K562 (cell line): ENCODE measurements at regions not wholly inside any gene's neighbourhood (a gene's known extent, or its start where the extent isn't known, plus 50 kb on each side); places are given as distances from the start of the nearest gene placed in this dataset.

ENCODE experiments used
- CREB3 ChIP-seq: fragments of 450-650 bp; conservative IDR thresholded peaks from 2 replicates; pipeline ENCODE4 v1.6.1; 2016; ENCODE audit warnings: missing genetic modification characterization, low read depth, mild to moderate bottlenecking, missing compliant biosample characterization, moderate library complexity
- CXXC5 ChIP-seq: fragments of 250-450 bp; sonication (Bioruptor Pico); IDR thresholded peaks from 2 replicates; pipeline ENCODE4 v1.8.0; 2022; ENCODE audit warnings: inconsistent platforms, mild to moderate bottlenecking, moderate library complexity
- DNMT1 ChIP-seq: fragments of 450-650 bp; IDR thresholded peaks from 2 replicates; pipeline ENCODE4 v1.6.1; 2016; ENCODE audit warnings: antibody characterized with exemption, mild to moderate bottlenecking
- ETV6 ChIP-seq, 3 experiments: fragments of 150-350 bp in 1 of 3; sonication (generic) in 1 of 3; formaldehyde crosslinking in 1 of 3; IDR thresholded peaks; 2 replicates each; pipeline versions ENCODE4 v1.6.1 to v1.8.0; 2014 to 2022; ENCODE audit warnings: borderline replicate concordance in 2 of 3, low read depth in 2 of 3, antibody characterized with exemption in 1 of 3, low read length in 1 of 3, mild to moderate bottlenecking in 1 of 3, missing genetic modification reagents in 1 of 3
- FOXJ3 ChIP-seq: sonication (generic); formaldehyde crosslinking; IDR thresholded peaks from 2 replicates; pipeline ENCODE4 v1.4.0; 2020; ENCODE audit warnings: mild to moderate bottlenecking, missing genetic modification reagents
- GTF2A2 ChIP-seq: IDR thresholded peaks from 2 replicates; pipeline ENCODE4 v1.6.1; 2016; ENCODE audit warnings: mild to moderate bottlenecking, missing genetic modification characterization, missing compliant biosample characterization
- HDAC1 ChIP-seq, 2 experiments: fragments of 450-650 bp; IDR thresholded peaks; 2 replicates each; pipeline ENCODE4 v1.6.1; 2016 to 2017; ENCODE audit warnings: inconsistent platforms in 1 of 2, mild to moderate bottlenecking in 1 of 2, moderate library complexity in 1 of 2
- HIVEP1 ChIP-seq: fragments of 250-450 bp; sonication (Bioruptor Pico); IDR thresholded peaks from 2 replicates; pipeline ENCODE4 v1.4.0; 2020; ENCODE audit warnings: mild to moderate bottlenecking
- HOMEZ ChIP-seq: fragments of 250-450 bp; sonication (Bioruptor Pico); IDR thresholded peaks from 2 replicates; pipeline ENCODE4 v1.4.0; 2020; ENCODE audit warnings: mild to moderate bottlenecking, moderate library complexity
- RHOXF2B ChIP-seq: fragments of 250-450 bp; sonication (Bioruptor Pico); conservative IDR thresholded peaks from 2 replicates; pipeline ENCODE4 v1.5.1; 2021
- SMARCA4 ChIP-seq: fragments of 450-650 bp; IDR thresholded peaks from 2 replicates; pipeline ENCODE4 v1.6.1; 2016
- TCF7L2 ChIP-seq: fragments of 150-350 bp; IDR thresholded peaks from 2 replicates; pipeline ENCODE4 v1.6.1; 2016; ENCODE audit warnings: low read depth, mild to moderate bottlenecking, low read length, moderate library complexity
- YY1 ChIP-seq, 3 experiments: IDR thresholded peaks; 2 replicates each; pipeline ENCODE4 v1.6.1; 2011; ENCODE audit warnings: low read length in 2 of 3, mild to moderate bottlenecking in 2 of 3, moderate library complexity in 2 of 3, borderline replicate concordance in 1 of 3, control low read depth in 1 of 3, low read depth in 1 of 3; ENCODE audit not compliant: insufficient read depth in 3 of 3, insufficient replicate concordance in 2 of 3, control insufficient read depth in 1 of 3, insufficient read length in 1 of 3; ENCODE audit errors: extremely low read depth in 1 of 3
- ZBTB43 ChIP-seq: sonication (generic); formaldehyde crosslinking; IDR thresholded peaks from 2 replicates; pipeline ENCODE4 v1.8.0; 2023; ENCODE audit warnings: mild to moderate bottlenecking, missing genetic modification reagents
- ZNF184 ChIP-seq: sonication (generic); formaldehyde crosslinking; IDR thresholded peaks from 2 replicates; pipeline ENCODE4 v1.5.0; 2020; ENCODE audit warnings: missing genetic modification reagents
- ZNF3 ChIP-seq: fragments of 250-450 bp; sonication (Bioruptor Pico); IDR thresholded peaks from 2 replicates; pipeline ENCODE4 v1.5.0; 2021; ENCODE audit warnings: mild to moderate bottlenecking, moderate library complexity
- TF ChIP-seq, protein P1 (sequence below): fragments of 450-650 bp; conservative IDR thresholded peaks from 2 replicates; pipeline ENCODE4 v1.6.1; 2016; ENCODE audit warnings: missing genetic modification characterization, low read depth, mild to moderate bottlenecking, control low read depth, missing compliant biosample characterization

DNA sequence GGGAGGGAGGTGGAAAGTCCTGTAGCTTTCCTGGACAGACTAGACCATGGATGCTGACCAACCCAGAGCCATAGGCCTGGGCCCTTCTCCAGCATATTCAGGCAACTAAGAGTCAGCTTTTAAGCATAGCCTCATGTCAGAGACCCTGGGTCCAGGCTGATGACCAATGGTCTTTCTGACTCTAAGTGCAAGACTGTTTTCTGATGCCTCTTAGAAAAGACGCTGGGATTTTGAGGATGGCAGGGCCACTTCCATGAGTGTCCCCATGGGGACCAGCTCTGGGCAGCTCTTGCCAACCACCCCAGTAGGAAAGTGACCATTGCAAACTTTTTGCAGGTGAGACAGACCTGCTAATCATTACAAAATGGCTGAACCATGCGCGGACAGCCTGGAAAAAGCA is 135.6 kb upstream of the KL start (continued):
- TF ChIP-seq TCF7L2 = no peak
- no peak for TF ChIP-seq ZNF184
- no peak for TF ChIP-seq DNMT1
- no peak for TF ChIP-seq ETV6 (IDR thresholded peaks at IDR 0.05; ENCODE audit: borderline replicate concordance in 1 of 2, low read depth in 2 of 2, low read length in 1 of 2)
- no peak for TF ChIP-seq ETV6 (CRISPR knock-in tag; IDR thresholded peaks at IDR 0.05; ENCODE audit: borderline replicate concordance)
- no peak for TF ChIP-seq CXXC5 (CRISPR knock-in tag)
- no peak for TF ChIP-seq ZNF3
- TF ChIP-seq, protein P1, sequence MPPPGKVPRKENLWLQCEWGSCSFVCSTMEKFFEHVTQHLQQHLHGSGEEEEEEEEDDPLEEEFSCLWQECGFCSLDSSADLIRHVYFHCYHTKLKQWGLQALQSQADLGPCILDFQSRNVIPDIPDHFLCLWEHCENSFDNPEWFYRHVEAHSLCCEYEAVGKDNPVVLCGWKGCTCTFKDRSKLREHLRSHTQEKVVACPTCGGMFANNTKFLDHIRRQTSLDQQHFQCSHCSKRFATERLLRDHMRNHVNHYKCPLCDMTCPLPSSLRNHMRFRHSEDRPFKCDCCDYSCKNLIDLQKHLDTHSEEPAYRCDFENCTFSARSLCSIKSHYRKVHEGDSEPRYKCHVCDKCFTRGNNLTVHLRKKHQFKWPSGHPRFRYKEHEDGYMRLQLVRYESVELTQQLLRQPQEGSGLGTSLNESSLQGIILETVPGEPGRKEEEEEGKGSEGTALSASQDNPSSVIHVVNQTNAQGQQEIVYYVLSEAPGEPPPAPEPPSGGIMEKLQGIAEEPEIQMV = no peak
- no peak for TF ChIP-seq RHOXF2B (CRISPR knock-in tag)
- TF ChIP-seq HDAC1 (IDR thresholded peaks at IDR 0.05) = no peak
- no peak for TF ChIP-seq FOXJ3 (CRISPR knock-in tag)
- TF ChIP-seq YY1 (IDR thresholded peaks at IDR 0.05; ENCODE audit: borderline replicate concordance in 1 of 3, control insufficient read depth in 1 of 3, extremely low read depth in 1 of 3, insufficient read depth in 3 of 3, insufficient read length in 1 of 3, insufficient replicate concordance in 2 of 3, low read depth in 1 of 3, low read length in 2 of 3) = no peak
- no peak for TF ChIP-seq HIVEP1 (CRISPR knock-in tag)
- no peak for TF ChIP-seq HOMEZ (CRISPR knock-in tag)
- no peak for TF ChIP-seq GTF2A2 (tag)
- no peak for TF ChIP-seq CREB3 (tag)
- no peak for TF ChIP-seq SMARCA4
- TF ChIP-seq ZBTB43 (CRISPR knock-in tag) = no peak
